Peyer's patch (tissue), 4 donors: ENCODE measurements at regions not wholly inside any gene's neighbourhood (a gene's known extent, or its start where the extent isn't known, plus 50 kb on each side); places are given as distances from the start of the nearest gene placed in this dataset.
A peak's percentile ranks its signal among the peaks of the same experiment; 100 is the strongest.

Source experiments
- DNase-seq, 3 donors: peaks; one replicate each; pipeline ENCODE4 v3.0.0-alpha.2; 2017 to 2019
- H3K27ac ChIP-seq, 4 donors: fragments of 200-600 bp; sonication (generic); one replicate each; pipeline ENCODE4 v1.5.1; 2016 to 2019
- H3K27me3 ChIP-seq, 2 donors: fragments of 200-600 bp; sonication (generic); one replicate each; pipeline ENCODE4 v1.5.1; 2019
- H3K36me3 ChIP-seq, 3 donors: fragments of 200-600 bp; sonication (generic); one replicate each; pipeline ENCODE4 v1.5.1; 2016 to 2019
- H3K4me1 ChIP-seq, 4 donors: fragments of 200-600 bp; sonication (generic); one replicate each; pipeline ENCODE4 v1.5.1; 2016 to 2019
- H3K4me3 ChIP-seq, 4 donors: fragments of 200-600 bp; sonication (generic); 1 replicate in 3 of 4; 2 replicates in 1 of 4; pipeline ENCODE4 v1.5.1; 2016 to 2019; ENCODE audit warnings: mild to moderate bottlenecking in 1 of 4
- H3K9me3 ChIP-seq, 4 donors: fragments of 200-600 bp; sonication (generic); one replicate each; pipeline ENCODE4 v1.5.1; 2016 to 2019; ENCODE audit warnings: mild to moderate bottlenecking in 1 of 4
- POLR2A ChIP-seq, 2 donors: fragments of 450-650 bp; IDR thresholded peaks; one replicate each; pipeline ENCODE4 v1.5.1; 2017; ENCODE audit warnings: antibody characterized with exemption in 2 of 2, mild to moderate bottlenecking in 2 of 2, moderate library complexity in 2 of 2
- TF ChIP-seq, protein P1 (sequence below), 6 experiments: fragments of 450-650 bp in 4 of 6; fragments of 200-600 bp in 2 of 6; sonication (generic) in 1 of 6; IDR thresholded peaks; one replicate each; pipeline ENCODE4 v1.5.1; 2017 to 2019; ENCODE audit warnings: antibody characterized with exemption in 6 of 6, mild to moderate bottlenecking in 3 of 6, moderate library complexity in 1 of 6

DNA sequence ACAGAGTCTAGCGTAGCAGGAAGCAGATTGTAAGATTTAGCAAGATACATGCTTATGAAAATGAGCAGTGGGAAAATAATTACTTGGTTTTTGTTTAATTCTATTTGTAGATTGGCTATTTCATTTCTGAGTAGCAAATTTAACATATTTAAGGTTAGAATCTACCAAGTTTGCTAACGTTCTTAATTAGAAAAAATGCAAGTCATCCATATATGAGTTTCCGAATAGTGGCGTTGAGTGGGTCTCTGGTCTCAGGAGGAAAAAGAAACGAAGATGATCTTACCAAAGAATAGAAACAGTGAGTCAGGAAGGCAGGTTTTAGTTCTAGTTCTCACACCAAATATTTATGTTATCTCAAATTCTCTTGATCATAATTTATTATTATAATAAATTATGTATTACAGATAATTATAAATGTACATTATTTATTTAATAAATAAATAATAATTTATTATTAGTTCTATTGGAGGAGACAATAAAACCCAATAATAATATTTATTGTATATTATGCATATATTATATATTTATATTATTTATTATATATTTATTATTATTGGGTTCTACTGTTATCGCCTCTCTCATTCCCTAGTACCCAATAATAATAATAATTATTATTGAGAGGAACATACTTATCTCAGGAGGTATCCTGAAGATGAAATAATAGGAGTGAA, 194.3 kb upstream of the PITRM1 start:
- Histone ChIP-seq H3K27me3 (no peaks in the 10 kb centered on the region), H3K9me3 (no peaks in the 10 kb centered on the region), H3K4me3 (no peak overlapping the region), H3K4me1 (no peaks in the 10 kb centered on the region), H3K27ac (no peak overlapping the region), H3K36me3 (no peaks in the 10 kb centered on the region)
- TF ChIP-seq, protein P1, sequence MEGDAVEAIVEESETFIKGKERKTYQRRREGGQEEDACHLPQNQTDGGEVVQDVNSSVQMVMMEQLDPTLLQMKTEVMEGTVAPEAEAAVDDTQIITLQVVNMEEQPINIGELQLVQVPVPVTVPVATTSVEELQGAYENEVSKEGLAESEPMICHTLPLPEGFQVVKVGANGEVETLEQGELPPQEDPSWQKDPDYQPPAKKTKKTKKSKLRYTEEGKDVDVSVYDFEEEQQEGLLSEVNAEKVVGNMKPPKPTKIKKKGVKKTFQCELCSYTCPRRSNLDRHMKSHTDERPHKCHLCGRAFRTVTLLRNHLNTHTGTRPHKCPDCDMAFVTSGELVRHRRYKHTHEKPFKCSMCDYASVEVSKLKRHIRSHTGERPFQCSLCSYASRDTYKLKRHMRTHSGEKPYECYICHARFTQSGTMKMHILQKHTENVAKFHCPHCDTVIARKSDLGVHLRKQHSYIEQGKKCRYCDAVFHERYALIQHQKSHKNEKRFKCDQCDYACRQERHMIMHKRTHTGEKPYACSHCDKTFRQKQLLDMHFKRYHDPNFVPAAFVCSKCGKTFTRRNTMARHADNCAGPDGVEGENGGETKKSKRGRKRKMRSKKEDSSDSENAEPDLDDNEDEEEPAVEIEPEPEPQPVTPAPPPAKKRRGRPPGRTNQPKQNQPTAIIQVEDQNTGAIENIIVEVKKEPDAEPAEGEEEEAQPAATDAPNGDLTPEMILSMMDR (IDR thresholded peaks at IDR 0.05), result no peak
- TF ChIP-seq POLR2A (IDR thresholded peaks at IDR 0.05), result no peak
- DNase-seq, result no peak

DNA sequence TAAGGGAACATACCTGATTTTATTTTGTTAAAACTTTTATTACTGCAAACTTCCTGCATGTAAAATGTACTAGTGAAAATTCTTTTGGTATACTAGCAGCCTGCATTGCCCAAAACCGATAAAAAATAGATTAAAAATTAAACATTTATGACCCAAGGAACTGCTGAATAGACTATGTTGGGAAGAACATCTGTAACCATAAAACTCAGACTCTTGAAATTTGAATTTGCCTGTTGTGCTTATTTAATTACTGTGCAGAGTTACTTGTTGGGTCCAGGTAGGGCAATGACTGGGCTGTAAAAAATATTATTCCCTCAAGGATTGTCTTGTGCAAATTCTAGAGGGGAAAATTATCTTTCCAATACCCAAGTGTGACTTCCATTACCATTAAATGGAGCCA, 193.5 kb upstream of the PITRM1 start:
- Histone ChIP-seq H3K9me3 (no peaks in the 10 kb centered on the region), H3K27me3 (no peaks in the 10 kb centered on the region), H3K4me3 (no peak overlapping the region), H3K27ac (no peak overlapping the region), H3K36me3 (no peaks in the 10 kb centered on the region), H3K4me1 (no peaks in the 10 kb centered on the region)
- DNase-seq, result no peak
- TF ChIP-seq, protein P1 (IDR thresholded peaks at IDR 0.05), result no peak
- TF ChIP-seq POLR2A (IDR thresholded peaks at IDR 0.05), result no peak

DNA sequence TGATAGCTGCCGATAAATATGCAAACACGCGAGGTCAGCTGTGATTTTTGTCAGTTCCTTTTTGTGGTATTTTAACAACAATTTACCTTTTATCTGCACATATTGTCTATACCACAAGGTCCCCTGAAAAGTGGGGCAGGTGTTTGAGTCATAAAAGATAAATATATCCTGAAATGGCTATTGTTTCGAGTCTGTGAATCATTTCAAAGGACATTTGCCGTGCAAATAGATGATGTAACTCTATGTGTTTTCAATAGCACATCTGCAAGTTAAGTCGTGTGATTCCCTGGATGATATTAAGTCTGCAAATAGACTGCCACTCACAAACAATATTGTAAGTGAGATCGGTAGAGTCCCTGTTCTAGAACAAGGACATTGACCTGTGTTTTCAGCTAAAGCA, 193.0 kb upstream of the PITRM1 start:
- no peaks in the 10 kb centered on the region for H3K9me3 ChIP-seq
- no peak for DNase-seq
- TF ChIP-seq, protein P1 (IDR thresholded peaks at IDR 0.05), result no peak
- no peak for TF ChIP-seq POLR2A (IDR thresholded peaks at IDR 0.05)
- no peaks in the 10 kb centered on the region for H3K27me3 ChIP-seq
- no peak overlapping the region for H3K27ac ChIP-seq
- no peaks in the 10 kb centered on the region for H3K36me3 ChIP-seq
- no peak overlapping the region for H3K4me3 ChIP-seq
- no peaks in the 10 kb centered on the region for H3K4me1 ChIP-seq

DNA sequence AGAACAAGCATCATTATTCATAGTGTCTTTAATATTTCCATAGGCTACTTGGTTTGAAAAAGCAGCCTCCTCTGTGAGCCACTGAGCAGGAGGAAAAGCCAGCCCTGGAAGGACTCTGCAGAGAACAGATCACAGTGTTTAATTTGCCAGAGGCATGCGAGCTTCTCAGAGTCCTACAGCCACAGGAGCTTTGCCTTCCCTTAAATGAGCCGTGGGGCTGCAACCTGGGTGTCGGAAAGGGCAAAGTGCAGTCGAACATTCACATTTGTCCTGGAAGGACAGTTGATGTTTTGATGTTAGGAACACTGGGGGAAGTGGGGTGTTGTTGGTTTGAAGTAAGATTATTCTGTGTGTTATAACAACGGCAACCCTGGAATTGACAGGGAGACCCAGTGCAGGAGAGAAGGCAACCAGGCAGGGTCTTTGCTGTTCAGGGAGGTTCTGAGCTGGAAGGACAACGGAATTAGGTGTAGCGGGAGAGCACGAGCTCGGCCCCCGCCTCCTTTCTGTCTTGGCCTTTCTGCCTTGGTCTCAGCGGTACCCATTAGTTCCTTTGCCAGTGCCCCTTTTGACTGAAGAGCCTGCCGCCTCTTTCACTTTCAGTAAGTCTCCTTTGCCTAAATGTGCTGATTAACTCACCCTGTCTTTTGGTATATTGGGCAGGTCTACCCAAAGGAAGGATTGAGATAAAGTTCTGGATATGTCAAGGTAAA, 192.3 kb upstream of the PITRM1 start:
- Histone ChIP-seq H3K4me3 (peak overlapping the region in 1 of 4 donors; percentile 2), H3K9me3 (no peaks in the 10 kb centered on the region), H3K36me3 (no peaks in the 10 kb centered on the region), H3K4me1 (no peaks in the 10 kb centered on the region), H3K27ac (no peak overlapping the region), H3K27me3 (no peaks in the 10 kb centered on the region)
- no peak for DNase-seq
- TF ChIP-seq POLR2A (IDR thresholded peaks at IDR 0.05), result no peak
- TF ChIP-seq, protein P1 (IDR thresholded peaks at IDR 0.05), result no peak

DNA sequence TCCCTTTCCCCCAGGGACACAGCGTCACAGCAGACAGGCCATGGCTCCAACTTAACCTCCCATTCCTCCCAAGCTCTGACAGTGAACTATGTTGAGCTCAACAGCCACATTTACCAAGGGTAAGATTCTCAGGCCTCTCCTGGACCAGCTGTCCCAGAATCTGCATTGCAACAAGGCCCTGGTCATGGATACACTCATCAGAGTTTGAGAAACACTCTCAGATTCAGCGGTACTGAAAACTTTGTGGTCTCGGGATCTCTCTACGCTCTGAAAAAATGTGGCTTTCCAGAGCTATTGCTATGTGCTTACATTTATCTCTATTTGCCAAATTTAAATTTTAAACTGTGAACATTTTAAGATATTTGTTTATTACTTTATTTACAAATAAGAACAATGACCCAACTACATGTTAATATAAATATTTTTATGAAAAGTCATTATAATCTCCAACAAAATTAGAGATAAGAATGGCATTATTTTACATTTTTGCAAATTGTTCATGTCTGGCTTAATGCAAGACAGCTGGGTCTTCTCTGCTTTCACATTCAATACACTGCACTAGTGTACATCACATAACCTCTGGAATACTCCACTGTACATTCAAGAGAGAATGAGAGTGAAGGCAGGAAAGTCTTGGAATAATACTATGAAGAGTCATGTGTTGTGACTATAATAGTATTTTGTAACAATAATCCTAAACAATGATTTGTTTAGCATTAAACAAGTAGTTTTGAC, 190.9 kb upstream of the PITRM1 start:
- no peaks in the 10 kb centered on the region for H3K9me3 ChIP-seq
- no peak overlapping the region for H3K27ac ChIP-seq
- no peak for DNase-seq
- no peak overlapping the region for H3K4me3 ChIP-seq
- no peaks in the 10 kb centered on the region for H3K36me3 ChIP-seq
- H3K4me1 ChIP-seq, result no peaks in the 10 kb centered on the region
- no peak for TF ChIP-seq POLR2A (IDR thresholded peaks at IDR 0.05)
- TF ChIP-seq, protein P1 (IDR thresholded peaks at IDR 0.05), result no peak
- H3K27me3 ChIP-seq, result no peaks in the 10 kb centered on the region
